T-helper 2 cell treated with Interferon-gamma antibody and Interleukin-4, amounts not matched to agents 5 μg/mL and 100 μg/mL, for 36 hours (primary cell): ENCODE measurements at regions not wholly inside any gene's neighbourhood (a gene's known extent, or its start where the extent isn't known, plus 50 kb on each side); places are given as distances from the start of the nearest gene placed in this dataset.

Experiments
- DNase-seq: peaks from one replicate; pipeline ENCODE4 v3.0.0; 2021; ENCODE audit warnings: low spot score
- H3K27ac Mint-ChIP-seq: one replicate; pipeline ENCODE4 v1.8.0; 2021; ENCODE audit warnings: mild to moderate bottlenecking, mixed read lengths
- H3K27me3 Mint-ChIP-seq: one replicate; pipeline ENCODE4 v1.8.0; 2021; ENCODE audit warnings: low read depth, mixed read lengths
- H3K36me3 Mint-ChIP-seq: one replicate; pipeline ENCODE4 v1.8.0; 2021; ENCODE audit warnings: low read depth, mixed read lengths
- H3K4me1 Mint-ChIP-seq: one replicate; pipeline ENCODE4 v1.8.0; 2021; ENCODE audit warnings: low read depth, mixed read lengths
- H3K4me3 Mint-ChIP-seq: one replicate; pipeline ENCODE4 v1.8.0; 2022; ENCODE audit warnings: mild to moderate bottlenecking, moderate library complexity, mixed read lengths
- H3K9me3 Mint-ChIP-seq: one replicate; pipeline ENCODE4 v1.8.0; 2021; ENCODE audit warnings: mixed read lengths

GRCh38 chr5:4050203-4050602 is 454.6 kb downstream of the IRX1 start:
- H3K4me3 Mint-ChIP-seq: no peak overlapping the region
- no peak overlapping the region for H3K27ac Mint-ChIP-seq
- no peaks in the 10 kb centered on the region for H3K9me3 Mint-ChIP-seq
- H3K4me1 Mint-ChIP-seq: no peaks in the 10 kb centered on the region
- no peaks in the 10 kb centered on the region for H3K27me3 Mint-ChIP-seq
- DNase-seq: no peak
- H3K36me3 Mint-ChIP-seq: no peaks in the 10 kb centered on the region

- Mint-ChIP-seq H3K27me3 (no peaks in the 10 kb centered on the region), H3K36me3 (no peaks in the 10 kb centered on the region), H3K4me3 (no peak overlapping the region), H3K27ac (no peak overlapping the region), H3K9me3 (peaks cover 6% of the 10 kb centered on the region), H3K4me1 (no peaks in the 10 kb centered on the region)
- DNase-seq: no peak
Observed at GRCh38 chr5:4053136-4053535, 457.5 kb downstream of the IRX1 start.

- H3K9me3 Mint-ChIP-seq: peaks cover 6% of the 10 kb centered on the region
- no peaks in the 10 kb centered on the region for H3K4me1 Mint-ChIP-seq
- H3K27me3 Mint-ChIP-seq: no peaks in the 10 kb centered on the region
- no peak overlapping the region for H3K4me3 Mint-ChIP-seq
- no peaks in the 10 kb centered on the region for H3K36me3 Mint-ChIP-seq
- no peak overlapping the region for H3K27ac Mint-ChIP-seq
- DNase-seq: no peak
Observed at GRCh38 chr5:4054092-4054491, 458.5 kb downstream of the IRX1 start.

GRCh38 chr5:4058899-4059298 is 463.3 kb downstream of the IRX1 start:
- Mint-ChIP-seq H3K27ac (no peak overlapping the region), H3K4me3 (no peak overlapping the region), H3K4me1 (no peaks in the 10 kb centered on the region), H3K36me3 (no peaks in the 10 kb centered on the region), H3K27me3 (no peaks in the 10 kb centered on the region), H3K9me3 (peaks cover 6% of the 10 kb centered on the region)
- no peak for DNase-seq

- Mint-ChIP-seq H3K27me3 (no peaks in the 10 kb centered on the region), H3K4me3 (no peak overlapping the region), H3K27ac (no peak overlapping the region), H3K36me3 (no peaks in the 10 kb centered on the region), H3K9me3 (peaks cover 9% of the 10 kb centered on the region), H3K4me1 (no peaks in the 10 kb centered on the region)
- no peak for DNase-seq
Observed at GRCh38 chr5:4065472-4066320, 470.1 kb downstream of the IRX1 start.

GRCh38 chr5:4068171-4068570 is 472.5 kb downstream of the IRX1 start:
- Mint-ChIP-seq H3K4me3 (no peak overlapping the region), H3K27me3 (no peaks in the 10 kb centered on the region), H3K27ac (no peak overlapping the region), H3K36me3 (no peaks in the 10 kb centered on the region), H3K9me3 (peaks cover 9% of the 10 kb centered on the region), H3K4me1 (no peaks in the 10 kb centered on the region)
- no peak for DNase-seq

GRCh38 chr5:4078544-4078943 is 482.9 kb downstream of the IRX1 start:
- Mint-ChIP-seq H3K36me3 (no peaks in the 10 kb centered on the region), H3K27ac (no peak overlapping the region), H3K4me1 (no peaks in the 10 kb centered on the region), H3K9me3 (peaks cover 33% of the 10 kb centered on the region), H3K4me3 (no peak overlapping the region), H3K27me3 (no peaks in the 10 kb centered on the region)
- DNase-seq: no peak

GRCh38 chr5:4079831-4080230 is 484.2 kb downstream of the IRX1 start:
- DNase-seq: no peak
- Mint-ChIP-seq H3K36me3 (no peaks in the 10 kb centered on the region), H3K27ac (no peak overlapping the region), H3K9me3 (peaks cover 33% of the 10 kb centered on the region), H3K27me3 (no peaks in the 10 kb centered on the region), H3K4me3 (no peak overlapping the region), H3K4me1 (no peaks in the 10 kb centered on the region)

- DNase-seq: no peak
- H3K27ac Mint-ChIP-seq: no peak overlapping the region
- no peaks in the 10 kb centered on the region for H3K36me3 Mint-ChIP-seq
- no peaks in the 10 kb centered on the region for H3K4me1 Mint-ChIP-seq
- no peak overlapping the region for H3K4me3 Mint-ChIP-seq
- peaks cover 31% of the 10 kb centered on the region for H3K9me3 Mint-ChIP-seq
- H3K27me3 Mint-ChIP-seq: no peaks in the 10 kb centered on the region
Observed at GRCh38 chr5:4080370-4080769, 484.7 kb downstream of the IRX1 start.

GRCh38 chr5:4081059-4081458 is 485.4 kb downstream of the IRX1 start:
- H3K4me1 Mint-ChIP-seq: no peaks in the 10 kb centered on the region
- no peak overlapping the region for H3K27ac Mint-ChIP-seq
- H3K9me3 Mint-ChIP-seq: peaks cover 29% of the 10 kb centered on the region
- H3K36me3 Mint-ChIP-seq: no peaks in the 10 kb centered on the region
- no peaks in the 10 kb centered on the region for H3K27me3 Mint-ChIP-seq
- no peak for DNase-seq
- no peak overlapping the region for H3K4me3 Mint-ChIP-seq

- Mint-ChIP-seq H3K4me3 (no peak overlapping the region), H3K4me1 (no peaks in the 10 kb centered on the region), H3K36me3 (no peaks in the 10 kb centered on the region), H3K9me3 (peaks cover 26% of the 10 kb centered on the region), H3K27ac (no peak overlapping the region), H3K27me3 (no peaks in the 10 kb centered on the region)
- DNase-seq: no peak
Observed at GRCh38 chr5:4081466-4081865, 485.8 kb downstream of the IRX1 start.

- Mint-ChIP-seq H3K9me3 (peaks cover 14% of the 10 kb centered on the region), H3K27me3 (no peaks in the 10 kb centered on the region), H3K4me3 (no peak overlapping the region), H3K27ac (no peak overlapping the region), H3K4me1 (no peaks in the 10 kb centered on the region), H3K36me3 (no peaks in the 10 kb centered on the region)
- DNase-seq: no peak
Observed at GRCh38 chr5:4082966-4083564, 487.4 kb downstream of the IRX1 start.

GRCh38 chr5:4083591-4084337 is 488.1 kb downstream of the IRX1 start:
- no peak for DNase-seq
- Mint-ChIP-seq H3K36me3 (no peaks in the 10 kb centered on the region), H3K4me3 (no peak overlapping the region), H3K27ac (no peak overlapping the region), H3K9me3 (peaks cover 14% of the 10 kb centered on the region), H3K27me3 (no peaks in the 10 kb centered on the region), H3K4me1 (no peaks in the 10 kb centered on the region)

- Mint-ChIP-seq H3K4me3 (no peak overlapping the region), H3K4me1 (no peaks in the 10 kb centered on the region), H3K27me3 (no peaks in the 10 kb centered on the region), H3K36me3 (no peaks in the 10 kb centered on the region), H3K27ac (no peak overlapping the region), H3K9me3 (peaks cover 6% of the 10 kb centered on the region)
- no peak for DNase-seq
Observed at GRCh38 chr5:4086081-4086480, 490.4 kb downstream of the IRX1 start.
